ENCODE measurements at regions not wholly inside any gene's neighbourhood (a gene's known extent, or its start where the extent isn't known, plus 50 kb on each side); places are given as distances from the start of the nearest gene placed in this dataset.

DNA sequence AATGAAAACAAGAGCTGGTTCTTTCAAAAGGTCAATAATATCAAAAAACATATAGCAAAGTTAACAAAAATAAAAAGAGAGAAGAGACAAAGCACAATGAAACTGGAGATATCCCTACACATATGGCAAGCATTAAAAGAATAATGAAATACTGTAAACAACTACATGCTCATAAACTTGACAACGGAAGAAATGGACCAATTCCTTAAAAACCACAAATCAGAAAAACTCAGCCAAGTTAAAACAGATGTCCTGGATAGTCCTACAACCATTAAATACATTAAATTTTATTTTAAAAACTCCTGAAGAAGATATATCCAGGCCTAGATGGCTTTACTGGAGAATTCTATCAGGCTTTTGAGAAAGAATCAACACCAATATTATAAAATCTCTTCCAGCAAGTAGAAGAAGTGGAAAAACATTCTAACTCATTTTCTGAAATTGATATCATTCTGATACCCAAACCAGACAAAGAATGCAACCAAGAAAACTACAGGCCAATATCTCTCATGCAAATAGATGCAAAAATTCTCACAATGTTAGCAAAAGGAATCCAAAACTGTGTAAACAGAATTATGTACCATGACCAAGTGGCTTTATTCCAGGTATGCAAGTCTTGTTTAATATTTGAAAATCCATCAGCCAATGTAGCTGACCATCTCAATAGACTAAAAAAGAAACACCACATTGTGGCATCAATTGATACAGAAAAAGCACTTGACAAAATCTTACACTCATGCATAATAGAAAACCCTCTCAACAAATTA lies 56.1 kb upstream of the LRRC7 start:
- no peak for TF ChIP-seq CTCF (conservative IDR thresholded peaks at IDR 0.05; ENCODE audit: low read depth, low read length)
- no peak overlapping the region for H3K4me3 ChIP-seq (ENCODE audit: low read depth, low read length)
- DNase-seq (ENCODE audit: low read depth): no peak

DNA sequence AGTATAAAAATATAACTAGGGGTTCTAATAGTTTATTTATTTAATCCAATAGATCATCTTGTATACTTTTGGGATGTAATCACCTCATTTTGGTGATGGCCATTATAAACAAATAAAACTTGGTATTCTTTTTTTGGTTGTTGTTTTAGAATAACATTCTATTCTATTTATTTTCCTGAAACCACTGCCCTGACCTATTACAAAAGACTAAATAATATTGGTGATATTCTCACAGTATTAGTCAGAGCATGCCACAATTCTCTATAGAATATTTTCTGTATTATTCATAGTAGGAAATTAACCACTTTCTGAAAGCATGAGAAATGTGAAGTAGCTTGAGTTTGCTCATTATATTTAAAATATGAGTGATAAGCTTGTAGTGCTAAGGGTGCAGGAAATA lies 54.1 kb upstream of the LRRC7 start:
- peak; percentile 54 for DNase-seq (ENCODE audit: low read depth)
- TF ChIP-seq CTCF (conservative IDR thresholded peaks at IDR 0.05; ENCODE audit: low read depth, low read length): no peak
- no peak overlapping the region for H3K4me3 ChIP-seq (ENCODE audit: low read depth, low read length)
